Mesodermal cell (in vitro differentiated cells): ENCODE measurements at regions not wholly inside any gene's neighbourhood (a gene's known extent, or its start where the extent isn't known, plus 50 kb on each side); places are given as distances from the start of the nearest gene placed in this dataset.
"Not testable (repeated sequence)": the region's sequence is repeated elsewhere in the genome, so short reads cannot be mapped to it uniquely, and the experiment has no call there.

ENCODE experiments used
- H3K27ac ChIP-seq: 2 replicates; pipeline ENCODE4 v1.7.0; 2013; ENCODE audit warnings: mild to moderate bottlenecking, low read depth, low read length, moderate library complexity; ENCODE audit not compliant: severe bottlenecking
- H3K36me3 ChIP-seq: 2 replicates; pipeline ENCODE4 v1.7.1; 2013; ENCODE audit warnings: mild to moderate bottlenecking, low read length, moderate library complexity; ENCODE audit not compliant: control insufficient read depth, insufficient read depth
- H3K4me1 ChIP-seq: one replicate; pipeline ENCODE4 v1.7.1; 2013; ENCODE audit warnings: mild to moderate bottlenecking, low read length; ENCODE audit not compliant: insufficient read depth, control insufficient read depth, poor library complexity, severe bottlenecking
- H3K4me3 ChIP-seq: 2 replicates; pipeline ENCODE4 v1.7.0; 2013; ENCODE audit warnings: low read length, control low read depth, mild to moderate bottlenecking; ENCODE audit not compliant: insufficient read depth, poor library complexity, severe bottlenecking; ENCODE audit errors: extremely low read depth
- H3K9me3 ChIP-seq: 2 replicates; pipeline ENCODE4 v1.7.1; 2013; ENCODE audit warnings: mild to moderate bottlenecking, low read length, moderate library complexity; ENCODE audit not compliant: control insufficient read depth
- WGBS, 2 experiments: methylation state at CpG; one replicate each; pipeline ENCODE4 v1.1.5; 2013; ENCODE audit warnings: missing lambda C conversion rate in 2 of 2; ENCODE audit not compliant: insufficient coverage in 2 of 2; 5-methylcytosine and 5-hydroxymethylcytosine counted together

DNA sequence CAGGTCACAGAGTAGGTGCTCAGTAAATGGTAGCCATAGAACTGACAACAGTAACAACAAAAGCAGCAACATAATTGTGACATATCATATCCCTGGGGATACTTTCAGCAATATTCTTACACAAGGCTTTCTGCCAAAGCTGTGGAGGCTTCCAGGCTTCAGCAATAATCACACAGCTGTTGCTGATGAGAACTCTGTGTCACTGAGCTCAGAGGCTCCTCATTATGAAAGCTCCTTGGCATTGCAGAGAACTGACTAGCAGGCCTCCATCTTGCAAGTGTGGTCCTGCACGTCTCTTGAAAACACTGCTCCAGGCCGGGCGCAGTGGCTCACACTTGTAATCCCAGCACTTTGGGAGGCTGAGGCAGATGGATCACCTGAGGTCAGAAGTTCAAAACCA lies 97.3 kb upstream of the BTG1 start:
- Histone ChIP-seq H3K27ac (no peak overlapping the region), H3K36me3 (no peaks in the 10 kb centered on the region)

DNA sequence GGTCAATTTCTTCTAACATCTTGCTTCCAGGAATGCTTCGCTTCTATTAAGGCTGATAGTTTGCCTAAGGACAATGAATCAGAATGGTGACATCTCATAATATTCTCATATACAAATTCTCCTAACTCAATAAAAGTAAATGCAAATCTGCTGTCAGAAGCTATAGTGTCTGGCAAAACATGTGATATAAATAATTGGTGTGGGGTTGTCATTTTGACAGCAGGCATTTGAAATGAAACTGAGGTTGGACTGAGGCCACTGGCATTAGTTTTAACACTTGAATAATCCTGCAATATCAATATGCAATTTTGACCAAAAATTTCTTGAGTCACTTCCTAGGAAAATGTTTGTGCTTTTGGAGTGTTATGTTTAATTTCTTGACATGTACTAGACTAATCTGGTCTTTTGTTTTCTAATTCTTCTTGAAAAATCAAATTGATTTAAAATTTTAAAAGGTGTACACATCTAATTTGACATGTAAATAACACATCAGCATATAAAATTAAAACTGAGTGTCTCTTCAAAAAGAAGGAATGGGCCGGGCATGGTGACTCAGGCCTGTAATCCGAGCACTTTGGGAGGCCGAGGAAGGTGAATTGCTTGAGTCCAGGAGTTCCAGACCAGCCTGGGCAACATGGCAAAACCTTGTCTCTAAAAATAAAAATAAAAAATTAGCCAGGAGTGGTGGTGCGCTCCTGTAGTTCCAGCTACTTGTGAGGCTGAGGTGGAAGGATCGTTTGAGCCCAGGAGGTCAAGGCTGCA lies 92.3 kb upstream of the BTG1 start:
- Histone ChIP-seq H3K36me3 (no peaks in the 10 kb centered on the region), H3K27ac (no peak overlapping the region), H3K4me3 (no peak overlapping the region), H3K4me1 (no peaks in the 10 kb centered on the region), H3K9me3 (no peaks in the 10 kb centered on the region)
- 80 to 100% methylated on average over 3 to 5 of the region's 6 CpGs for WGBS, 2 experiments

More for the DNA sequence above, 97.3 kb upstream of the BTG1 start:
- no peak overlapping the region for H3K4me3 ChIP-seq
- WGBS, 2 experiments: 82 to 91% methylated on average over 2 to 3 of the region's 3 CpGs
- no peaks in the 10 kb centered on the region for H3K9me3 ChIP-seq
- H3K4me1 ChIP-seq: no peaks in the 10 kb centered on the region

DNA sequence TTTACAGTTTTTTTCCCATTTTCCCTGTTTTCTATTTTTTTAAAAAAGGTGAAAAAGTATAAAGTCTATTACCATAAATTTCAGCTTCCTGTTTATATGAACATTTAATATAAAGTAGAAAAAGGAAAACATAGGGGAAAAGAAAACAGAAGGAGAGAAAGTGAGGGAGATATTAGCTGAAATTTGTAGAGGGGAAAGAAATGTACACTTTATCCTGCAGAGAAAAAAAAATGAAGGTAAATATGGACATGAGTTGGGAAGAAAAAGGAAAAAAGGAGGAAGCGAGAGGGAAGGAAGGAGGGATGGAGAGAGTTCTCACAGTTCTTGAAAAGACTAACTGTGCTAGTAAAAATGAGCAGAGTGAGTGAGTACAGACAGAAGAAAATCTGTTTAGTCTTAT lies 91.6 kb upstream of the BTG1 start:
- Histone ChIP-seq H3K36me3 (no peaks in the 10 kb centered on the region), H3K4me3 (no peak overlapping the region), H3K27ac (no peak overlapping the region), H3K9me3 (no peaks in the 10 kb centered on the region), H3K4me1 (no peaks in the 10 kb centered on the region)
- 92 to 100% methylated on average over 1 of the region's 1 CpG for WGBS, 2 experiments

DNA sequence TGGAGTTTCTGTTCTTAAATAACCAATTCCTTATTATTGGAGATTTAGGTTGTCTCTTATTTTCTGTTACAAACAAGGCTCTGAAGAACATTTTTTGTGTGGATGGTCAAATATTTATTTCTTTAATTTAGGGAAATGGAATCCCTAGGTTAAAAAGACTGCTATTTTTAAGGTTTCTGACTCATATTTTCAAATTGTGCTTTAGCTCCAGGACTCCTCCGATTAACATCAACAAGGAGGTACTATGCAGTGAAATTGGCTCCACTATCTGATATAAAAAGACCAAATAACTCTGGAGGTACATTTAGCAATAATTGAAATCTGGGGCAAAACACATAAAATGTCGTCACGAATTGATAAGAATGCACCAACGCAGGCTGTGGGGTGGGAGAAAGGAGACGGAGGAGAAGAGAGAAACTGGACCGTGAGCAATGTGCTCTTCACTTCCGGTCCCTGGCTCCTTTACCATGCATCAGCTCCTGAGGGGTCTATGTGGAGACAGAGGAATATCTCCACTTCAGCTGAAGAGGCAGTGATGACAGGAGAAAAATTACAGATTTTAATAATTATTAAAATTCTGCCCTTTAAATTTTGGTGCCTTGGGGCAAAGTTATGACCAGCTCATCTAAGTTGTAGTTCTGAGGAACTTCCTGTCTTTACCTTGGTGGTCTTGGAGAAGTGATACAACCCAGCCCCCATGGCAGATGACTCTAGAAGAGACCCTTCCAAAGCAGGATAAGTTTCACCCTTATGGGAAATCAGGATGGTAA lies 90.2 kb upstream of the BTG1 start:
- Histone ChIP-seq H3K36me3 (no peaks in the 10 kb centered on the region), H3K27ac (no peak overlapping the region), H3K4me3 (no peak overlapping the region), H3K9me3 (no peaks in the 10 kb centered on the region), H3K4me1 (no peaks in the 10 kb centered on the region)
- 92 to 100% methylated on average over 4 to 7 of the region's 7 CpGs for WGBS, 2 experiments

DNA sequence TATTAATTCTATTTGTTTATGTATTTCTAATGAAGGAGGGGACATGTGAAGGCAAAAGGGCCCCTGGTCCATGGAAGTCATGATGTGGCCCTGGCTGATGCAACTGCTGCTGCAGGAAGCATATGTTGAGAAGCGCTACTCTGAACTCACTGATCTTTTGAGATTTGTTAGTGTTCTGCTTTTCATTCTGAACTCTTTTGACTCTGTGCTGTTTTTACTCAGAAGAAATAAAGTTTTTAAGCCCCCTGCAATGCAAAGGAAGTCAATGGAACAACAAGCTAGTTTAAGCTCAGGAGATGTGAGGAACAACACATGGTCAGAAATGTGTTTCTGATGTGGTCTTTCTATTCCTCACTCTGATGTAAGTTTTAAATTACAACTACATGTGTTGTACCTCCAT lies 88.9 kb upstream of the BTG1 start:
- Histone ChIP-seq H3K27ac (no peak overlapping the region), H3K4me1 (no peaks in the 10 kb centered on the region), H3K36me3 (no peaks in the 10 kb centered on the region), H3K4me3 (no peak overlapping the region), H3K9me3 (no peaks in the 10 kb centered on the region)
- WGBS, 2 experiments: 100% methylated on average over 1 of the region's 1 CpG; no CpG with 5 or more reads in 1 of the 2 experiments

DNA sequence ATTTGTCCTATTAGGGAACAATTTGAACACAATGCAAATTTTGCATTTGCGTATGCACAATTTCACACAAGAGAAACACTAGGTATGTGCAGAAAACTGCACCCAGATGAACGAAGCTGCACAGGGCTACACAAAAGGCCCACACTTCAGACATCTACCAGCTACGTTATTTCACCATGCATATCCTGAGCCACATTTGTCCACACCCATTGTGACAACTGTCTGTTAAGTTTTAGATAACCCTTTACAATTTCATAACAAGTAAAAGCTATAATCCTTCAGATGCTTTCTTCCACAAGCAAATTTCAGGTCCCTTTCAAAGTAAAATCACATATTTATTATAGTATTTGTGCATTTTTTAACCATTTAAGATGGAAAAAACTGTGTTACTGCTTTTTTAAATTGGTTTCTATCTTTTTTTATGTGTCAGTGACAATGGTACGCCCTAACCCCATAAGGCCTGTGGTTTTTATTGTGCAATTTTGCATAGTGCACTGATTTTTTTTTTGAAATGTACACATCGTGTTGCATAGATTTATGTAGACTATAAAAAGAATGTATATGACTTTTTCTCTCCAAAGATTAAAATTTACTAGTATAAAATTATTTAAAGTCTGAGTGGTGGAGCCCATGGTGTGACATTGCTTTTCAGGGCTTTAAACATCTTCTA lies 87.8 kb upstream of the BTG1 start:
- 90 to 98% methylated on average over 3 to 4 of the region's 5 CpGs for WGBS, 2 experiments
- H3K4me1 ChIP-seq: no peaks in the 10 kb centered on the region
- H3K9me3 ChIP-seq: no peaks in the 10 kb centered on the region
- no peaks in the 10 kb centered on the region for H3K36me3 ChIP-seq
- no peak overlapping the region for H3K27ac ChIP-seq
- H3K4me3 ChIP-seq: no peak overlapping the region

DNA sequence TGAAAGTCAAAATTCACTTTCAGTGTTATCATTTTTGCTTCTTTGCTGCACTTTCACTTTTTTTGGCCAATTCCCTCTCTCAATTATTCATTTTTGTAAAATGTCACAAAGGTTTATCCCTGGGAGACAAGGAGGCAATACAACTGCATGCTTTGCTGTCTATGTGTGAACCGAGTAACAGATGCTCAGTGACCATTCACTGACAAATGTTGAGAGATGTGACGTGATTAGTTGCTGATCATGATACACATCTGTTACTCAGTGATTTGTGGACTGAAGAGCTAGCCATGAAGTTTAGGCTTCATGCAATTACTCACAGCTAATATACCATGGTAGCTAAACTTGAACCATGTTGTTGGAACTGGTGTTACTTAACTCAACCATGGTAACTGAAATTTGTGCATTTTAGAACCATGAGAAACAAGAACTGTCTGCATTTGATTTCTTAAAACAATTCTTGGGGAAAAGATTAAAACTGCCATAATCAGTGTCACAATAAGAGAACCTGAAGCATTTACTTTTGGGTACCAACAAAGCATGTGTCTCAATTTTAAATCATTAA lies 86.8 kb upstream of the BTG1 start:
- H3K4me1 ChIP-seq, H3K27ac ChIP-seq, H3K36me3 ChIP-seq, H3K4me3 ChIP-seq, H3K9me3 ChIP-seq: not testable (repeated sequence)
- no CpG with 5 or more reads among the region's 2 CpGs for WGBS, 2 experiments

DNA sequence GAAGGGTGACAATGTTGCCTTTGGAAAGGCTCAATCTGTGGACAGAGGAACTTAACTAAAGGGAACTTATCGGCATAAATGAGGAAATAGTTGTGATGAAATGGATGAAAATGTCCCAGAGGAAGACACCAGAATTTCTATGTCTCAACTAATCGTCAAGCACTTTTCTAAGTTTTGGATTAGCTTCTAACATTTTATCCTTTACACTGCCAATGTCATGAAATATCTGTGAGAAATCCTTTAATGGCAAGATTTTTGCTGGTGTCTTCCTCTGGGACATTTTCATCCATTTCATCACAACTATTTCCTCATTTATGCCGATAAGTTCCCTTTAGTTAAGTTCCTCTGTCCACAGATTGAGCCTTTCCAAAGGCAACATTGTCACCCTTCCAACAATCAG lies 86.3 kb upstream of the BTG1 start:
- H3K27ac ChIP-seq, H3K9me3 ChIP-seq, H3K4me1 ChIP-seq, H3K36me3 ChIP-seq, H3K4me3 ChIP-seq: not testable (repeated sequence)
- WGBS, 2 experiments: 80% methylated on average over 1 of the region's 3 CpGs; no CpG with 5 or more reads in 1 of the 2 experiments

DNA sequence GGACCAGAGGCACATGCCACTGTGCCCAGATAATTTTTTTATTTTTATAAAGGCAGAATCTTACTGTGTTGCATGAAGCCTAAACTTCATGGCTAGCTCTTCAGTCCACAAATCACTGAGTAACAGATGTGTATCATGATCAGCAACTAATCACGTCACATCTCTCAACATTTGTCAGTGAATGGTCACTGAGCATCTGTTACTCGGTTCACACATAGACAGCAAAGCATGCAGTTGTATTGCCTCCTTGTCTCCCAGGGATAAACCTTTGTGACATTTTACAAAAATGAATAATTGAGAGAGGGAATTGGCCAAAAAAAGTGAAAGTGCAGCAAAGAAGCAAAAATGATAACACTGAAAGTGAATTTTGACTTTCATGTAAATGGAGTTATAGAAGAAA lies 85.9 kb upstream of the BTG1 start:
- H3K4me1 ChIP-seq, H3K4me3 ChIP-seq, H3K27ac ChIP-seq, H3K9me3 ChIP-seq, H3K36me3 ChIP-seq: not testable (repeated sequence)
- WGBS, 2 experiments: no CpG with 5 or more reads among the region's 2 CpGs

DNA sequence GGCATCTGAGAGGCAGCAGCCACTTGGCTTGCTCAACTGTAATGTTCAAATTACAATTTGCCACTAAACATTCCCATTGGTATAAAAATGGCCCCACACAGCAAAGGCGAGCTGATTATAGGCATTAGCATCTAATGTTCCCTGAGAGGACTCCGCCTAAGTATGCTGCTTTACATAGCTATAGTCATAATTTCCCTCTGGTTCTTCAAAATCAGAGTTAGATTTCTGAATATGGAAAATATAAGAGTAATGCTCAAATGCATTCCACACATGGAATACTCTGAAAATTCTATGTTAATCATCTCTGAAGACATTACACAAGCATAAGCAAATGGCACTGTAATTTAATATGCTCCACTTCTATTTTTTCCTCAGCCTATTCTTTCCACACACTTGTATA lies 83.7 kb upstream of the BTG1 start:
- 83 to 100% methylated on average over 1 of the region's 2 CpGs for WGBS, 2 experiments
- H3K27ac ChIP-seq: no peak overlapping the region
- H3K4me1 ChIP-seq: peaks cover 5% of the 10 kb centered on the region
- no peak overlapping the region for H3K4me3 ChIP-seq
- no peaks in the 10 kb centered on the region for H3K9me3 ChIP-seq
- H3K36me3 ChIP-seq: no peaks in the 10 kb centered on the region
